Heart left ventricle (tissue), 16 donors: ENCODE measurements at regions not wholly inside any gene's neighbourhood (a gene's known extent, or its start where the extent isn't known, plus 50 kb on each side); places are given as distances from the start of the nearest gene placed in this dataset.

Experiments used
- ATAC-seq, 4 donors: fragments of 200-7000 bp; cut with Tn5 transposase; one replicate each; pipeline ENCODE4 v1.9.1; 2020 to 2022; ENCODE audit warnings: moderate library complexity in 4 of 4, mild to moderate bottlenecking in 3 of 4, moderate number of reproducible peaks in 1 of 4
- DNase-seq, 5 donors: peaks; one replicate each; pipeline ENCODE4 v3.0.0-alpha.2; 2020
- H3K27ac ChIP-seq, 12 donors: fragments of 200-600 bp; sonication (generic) in 4 of 12; one replicate each; pipeline versions ENCODE4 v1.5.0 to v1.8.0; 2016 to 2022; ENCODE audit warnings: mild to moderate bottlenecking in 2 of 12
- H3K27me3 ChIP-seq, 9 donors: fragments of 200-600 bp; sonication (generic) in 2 of 9; one replicate each; pipeline versions ENCODE4 v1.5.1 to v1.8.0; 2016 to 2022; ENCODE audit warnings: mild to moderate bottlenecking in 3 of 9
- H3K36me3 ChIP-seq, 9 donors: fragments of 200-600 bp; sonication (generic) in 2 of 9; one replicate each; pipeline versions ENCODE4 v1.5.0 to v1.8.0; 2018 to 2022; ENCODE audit warnings: mild to moderate bottlenecking in 2 of 9
- H3K4me1 ChIP-seq, 12 donors: fragments of 200-600 bp; sonication (generic) in 4 of 12; one replicate each; pipeline versions ENCODE4 v1.5.0 to v1.8.0; 2016 to 2022; ENCODE audit warnings: mild to moderate bottlenecking in 3 of 12
- H3K4me3 ChIP-seq, 12 donors: fragments of 200-600 bp; sonication (generic) in 4 of 12; one replicate each; pipeline versions ENCODE4 v1.5.0 to v1.8.0; 2017 to 2022; ENCODE audit warnings: mild to moderate bottlenecking in 9 of 12, moderate library complexity in 4 of 12
- H3K9me3 ChIP-seq, 12 donors: fragments of 200-600 bp; sonication (generic) in 4 of 12; one replicate each; pipeline versions ENCODE4 v1.5.0 to v1.8.0; 2016 to 2022; ENCODE audit warnings: mild to moderate bottlenecking in 1 of 12
- POLR2A ChIP-seq, 2 donors: fragments of 450-650 bp; IDR thresholded peaks; one replicate each; pipeline ENCODE4 v1.6.1; 2017; ENCODE audit warnings: antibody characterized with exemption in 2 of 2, mild to moderate bottlenecking in 2 of 2, moderate library complexity in 2 of 2
- WGBS, 4 donors: extraction: QIAGEN DNeasy Blood & Tissue Kit in 2 of 4; methylation state at CpG; one replicate each; pipeline versions ENCODE4 v1.1.5 to v1.1.7; 2013 to 2018; 5-methylcytosine and 5-hydroxymethylcytosine counted together
- intact Hi-C, 10 donors: fragments of 100-400 bp; cut with DNase I; formaldehyde crosslinking; loops; one replicate each; pipeline versions ENCODE4 v1.11.1 to v1.14.2; 2022
- TF ChIP-seq, protein P1 (sequence below), 12 donors: fragments of 200-600 bp; sonication (generic) in 4 of 12; IDR thresholded peaks; one replicate each; pipeline versions ENCODE4 v1.5.0 to v1.8.0; 2018 to 2022; ENCODE audit warnings: antibody characterized with exemption in 12 of 12, mild to moderate bottlenecking in 5 of 12
- donor health status: ischemic (EF 13 %, LVEDD 7.1; RV severe dilation, severe dysfunction).
- donor health status: healthy with polysubstance abuse.
- donor health status: DM: no; HTN: yes; CAD: no.
- donor health status: DM: no; HTN: no; CAD: no.
- donor health status: ischemic (EF 25% LVEDD 6.9; RV normal size, moderate dysfunction).
- donor health status: ischemic (EF 25% LVEDD 5.7; RV mildly dilated, moderate dysfunction).
- donor health status: healthy.
- donor health status: DM: yes; HTN: yes; CAD: no.
- donor health status: ischemic (EF 35%, LVEDD 5.7; RV mildly dilated, moderate dysfunction).
- donor health status: nonischemic (EF 11% LVEDD 7.7; RV severe dilation, severe dysfunction).
- donor health status: DM: yes; HTN: yes; CAD: no.
- donor health status: PGD.
- donor health status: ischemic (EF 29% LVEDD 5.4; RV normal size, mild dysfunction).
- donor health status: nonischemic (EF 23%, LVEDD 6.1; RV moderate dilation, normal function).

DNA sequence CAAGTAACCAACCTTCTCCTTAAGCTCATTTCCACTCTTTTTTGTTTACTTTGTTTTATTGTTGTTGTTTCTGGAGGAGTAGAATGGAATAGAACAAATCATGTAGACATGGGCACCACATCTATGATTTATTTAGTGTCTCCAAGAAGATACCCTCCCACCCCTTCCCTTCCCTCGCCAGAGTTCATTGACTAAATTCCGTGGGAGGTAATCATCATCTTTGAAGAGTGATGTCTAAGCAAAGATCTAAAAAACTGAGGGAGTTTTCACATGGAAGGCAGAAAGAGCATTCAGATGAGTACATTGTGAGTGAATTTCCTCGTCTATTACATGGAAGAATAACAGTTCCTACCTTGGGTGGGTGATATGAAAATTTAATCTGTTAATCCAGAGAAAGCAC is 136.2 kb downstream of the SEC16B start:
- 53 to 73% (median 68%) methylated on average over 3 of the region's 3 CpGs for WGBS, 4 donors
- no peak overlapping the region for H3K27ac ChIP-seq
- H3K4me3 ChIP-seq: no peak overlapping the region
- peaks cover 0 to 5% (median 0%) of the 10 kb centered on the region in 9 donors for H3K27me3 ChIP-seq
- no peaks in the 10 kb centered on the region for H3K4me1 ChIP-seq
- TF ChIP-seq, protein P1, sequence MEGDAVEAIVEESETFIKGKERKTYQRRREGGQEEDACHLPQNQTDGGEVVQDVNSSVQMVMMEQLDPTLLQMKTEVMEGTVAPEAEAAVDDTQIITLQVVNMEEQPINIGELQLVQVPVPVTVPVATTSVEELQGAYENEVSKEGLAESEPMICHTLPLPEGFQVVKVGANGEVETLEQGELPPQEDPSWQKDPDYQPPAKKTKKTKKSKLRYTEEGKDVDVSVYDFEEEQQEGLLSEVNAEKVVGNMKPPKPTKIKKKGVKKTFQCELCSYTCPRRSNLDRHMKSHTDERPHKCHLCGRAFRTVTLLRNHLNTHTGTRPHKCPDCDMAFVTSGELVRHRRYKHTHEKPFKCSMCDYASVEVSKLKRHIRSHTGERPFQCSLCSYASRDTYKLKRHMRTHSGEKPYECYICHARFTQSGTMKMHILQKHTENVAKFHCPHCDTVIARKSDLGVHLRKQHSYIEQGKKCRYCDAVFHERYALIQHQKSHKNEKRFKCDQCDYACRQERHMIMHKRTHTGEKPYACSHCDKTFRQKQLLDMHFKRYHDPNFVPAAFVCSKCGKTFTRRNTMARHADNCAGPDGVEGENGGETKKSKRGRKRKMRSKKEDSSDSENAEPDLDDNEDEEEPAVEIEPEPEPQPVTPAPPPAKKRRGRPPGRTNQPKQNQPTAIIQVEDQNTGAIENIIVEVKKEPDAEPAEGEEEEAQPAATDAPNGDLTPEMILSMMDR (IDR thresholded peaks at IDR 0.05): no peak
- TF ChIP-seq POLR2A (IDR thresholded peaks at IDR 0.05): no peak
- ATAC-seq (no peak), DNase-seq (no peak)
- intact Hi-C loops: no loop called here
- peaks cover 0 to 6% (median 0%) of the 10 kb centered on the region in 12 donors for H3K9me3 ChIP-seq
- no peaks in the 10 kb centered on the region for H3K36me3 ChIP-seq

DNA sequence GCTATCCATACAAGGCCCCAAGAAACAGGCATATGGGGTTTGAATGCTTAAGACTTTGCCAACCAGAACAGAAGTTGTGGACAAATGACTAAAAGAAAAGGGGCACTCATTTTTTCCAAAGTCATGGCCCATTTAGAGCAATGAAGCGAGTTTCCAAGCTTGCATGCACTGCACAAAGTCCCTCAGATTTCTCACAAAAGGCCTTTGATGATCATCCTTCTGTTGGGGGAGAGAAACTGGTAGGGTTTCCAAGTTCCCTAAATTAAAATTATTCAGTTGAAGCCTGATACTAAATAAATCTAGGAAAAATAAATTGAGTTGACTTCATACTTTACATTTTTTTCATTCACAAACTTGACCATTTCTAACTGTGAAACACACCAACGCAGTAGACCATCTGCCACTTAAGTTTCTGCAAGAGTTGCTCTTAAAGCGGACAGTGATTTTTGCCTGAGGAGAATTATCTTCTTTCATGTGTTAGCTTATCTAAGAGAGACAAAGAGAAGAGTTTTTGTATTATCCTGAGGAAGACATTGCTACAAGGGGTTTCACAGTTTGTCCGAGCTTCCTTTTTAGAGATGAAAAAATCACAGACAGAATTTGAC is 139.2 kb downstream of the SEC16B start:
- WGBS, 4 donors: 84 to 90% (median 88%) methylated on average over 4 of the region's 4 CpGs
- Histone ChIP-seq H3K9me3 (peaks cover 0 to 6% (median 0%) of the 10 kb centered on the region in 12 donors), H3K27ac (no peak overlapping the region), H3K27me3 (peaks cover 0 to 5% (median 0%) of the 10 kb centered on the region in 9 donors), H3K36me3 (no peaks in the 10 kb centered on the region), H3K4me3 (no peak overlapping the region), H3K4me1 (no peaks in the 10 kb centered on the region)
- ATAC-seq (no peak), DNase-seq (no peak)
- TF ChIP-seq, protein P1 (IDR thresholded peaks at IDR 0.05): no peak
- TF ChIP-seq POLR2A (IDR thresholded peaks at IDR 0.05): no peak
- intact Hi-C loops: no loop called here

DNA sequence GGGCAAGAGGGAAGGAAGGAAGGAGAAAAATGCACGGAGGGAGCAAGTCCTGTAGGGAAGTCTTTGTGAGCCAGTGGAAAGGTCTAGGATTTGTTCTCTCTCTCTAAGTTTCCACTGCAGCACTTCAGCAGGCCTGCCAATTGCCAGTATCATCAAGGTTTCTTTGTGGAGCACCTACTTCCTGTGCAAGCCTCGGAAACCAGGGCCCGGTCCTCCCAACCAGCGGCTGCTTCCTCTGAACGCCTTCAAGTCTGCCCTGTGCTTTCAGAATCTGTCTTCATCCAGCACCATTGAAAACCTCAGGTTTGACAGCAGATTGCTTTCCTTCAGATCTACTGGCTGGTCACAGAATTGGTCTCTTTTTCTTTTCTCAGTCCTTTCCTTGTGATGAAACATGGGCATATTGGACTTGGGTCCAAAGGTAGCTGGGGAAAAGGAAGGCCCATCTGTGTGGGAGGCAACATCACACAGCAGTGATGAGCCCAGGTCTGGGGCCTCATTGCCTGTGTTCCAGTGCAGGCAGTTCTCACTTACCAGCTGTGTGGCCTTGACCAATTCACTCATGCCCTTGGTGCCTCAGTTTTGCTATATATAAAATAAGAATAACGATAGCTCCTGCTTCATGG is 144.5 kb downstream of the SEC16B start:
- no peak overlapping the region for H3K27ac ChIP-seq
- H3K36me3 ChIP-seq: no peaks in the 10 kb centered on the region
- no peak overlapping the region for H3K4me3 ChIP-seq
- 69 to 78% (median 72%) methylated on average over 6 of the region's 6 CpGs for WGBS, 4 donors
- DNase-seq (no peak), ATAC-seq (no peak)
- H3K9me3 ChIP-seq: peaks cover 0 to 4% (median 0%) of the 10 kb centered on the region in 12 donors
- H3K4me1 ChIP-seq: no peaks in the 10 kb centered on the region
- H3K27me3 ChIP-seq: peaks cover 0 to 5% (median 0%) of the 10 kb centered on the region in 9 donors
- intact Hi-C loops: no loop called here
- no peak for TF ChIP-seq POLR2A (IDR thresholded peaks at IDR 0.05)
- TF ChIP-seq, protein P1 (IDR thresholded peaks at IDR 0.05): no peak

DNA sequence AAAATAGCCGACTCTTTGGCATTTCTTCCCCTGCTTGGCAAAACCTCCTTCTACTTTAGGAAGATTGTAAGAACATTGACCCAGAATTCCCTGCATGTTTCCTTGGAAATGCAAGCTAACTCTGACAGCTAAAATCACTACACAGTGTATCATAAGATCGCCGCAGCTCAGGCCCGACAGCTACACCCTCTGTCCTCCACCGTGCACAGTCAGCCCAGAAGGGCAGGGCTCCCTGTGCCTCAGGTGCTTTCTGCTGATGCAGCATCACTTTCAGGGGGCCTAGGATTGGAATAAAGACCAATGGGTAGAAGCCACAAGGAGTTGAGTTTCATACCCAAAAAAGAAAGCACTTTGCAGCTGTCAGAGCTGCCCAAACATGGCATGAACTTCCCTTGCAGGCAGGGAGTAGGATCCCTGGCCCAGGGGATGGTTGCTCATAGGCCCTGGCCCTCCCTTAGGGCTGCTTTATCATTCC is 145.3 kb downstream of the SEC16B start:
- ATAC-seq (no peak), DNase-seq (no peak)
- H3K27me3 ChIP-seq: peaks cover 0 to 8% (median 0%) of the 10 kb centered on the region in 9 donors
- H3K4me1 ChIP-seq: no peaks in the 10 kb centered on the region
- H3K9me3 ChIP-seq: peaks cover 0 to 4% (median 0%) of the 10 kb centered on the region in 12 donors
- 74 to 86% (median 78%) methylated on average over 5 of the region's 5 CpGs for WGBS, 4 donors
- no peak overlapping the region for H3K27ac ChIP-seq
- intact Hi-C loops: no loop called here
- H3K36me3 ChIP-seq: no peaks in the 10 kb centered on the region
- TF ChIP-seq, protein P1 (IDR thresholded peaks at IDR 0.05): no peak
- no peak for TF ChIP-seq POLR2A (IDR thresholded peaks at IDR 0.05)
- no peak overlapping the region for H3K4me3 ChIP-seq
